ENCODE measurements at regions not wholly inside any gene's neighbourhood (a gene's known extent, or its start where the extent isn't known, plus 50 kb on each side); places are given as distances from the start of the nearest gene placed in this dataset.

GRCh38 chr2:126527836-126528490, 128.0 kb upstream of the GYPC start:
- no peak for DNase-seq

DNA sequence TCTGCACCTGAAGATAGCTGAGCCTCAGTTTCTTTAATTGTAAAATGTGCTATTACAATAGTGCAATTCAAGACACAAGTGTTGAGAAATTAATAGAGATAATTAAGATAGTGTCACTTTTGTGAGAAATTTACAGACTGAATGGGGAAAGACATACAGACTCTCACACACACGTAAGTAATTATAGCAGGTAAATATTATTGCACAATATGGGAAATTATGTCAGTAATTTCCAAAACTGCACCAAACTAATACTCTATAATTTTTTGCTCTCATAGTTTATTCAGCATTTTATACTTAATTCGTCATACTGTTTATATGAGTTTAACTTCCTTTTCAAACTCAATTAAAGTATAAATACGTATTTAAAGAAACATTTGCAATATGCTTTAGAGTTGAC, 124.9 kb upstream of the GYPC start:
- DNase-seq, result no peak

DNA sequence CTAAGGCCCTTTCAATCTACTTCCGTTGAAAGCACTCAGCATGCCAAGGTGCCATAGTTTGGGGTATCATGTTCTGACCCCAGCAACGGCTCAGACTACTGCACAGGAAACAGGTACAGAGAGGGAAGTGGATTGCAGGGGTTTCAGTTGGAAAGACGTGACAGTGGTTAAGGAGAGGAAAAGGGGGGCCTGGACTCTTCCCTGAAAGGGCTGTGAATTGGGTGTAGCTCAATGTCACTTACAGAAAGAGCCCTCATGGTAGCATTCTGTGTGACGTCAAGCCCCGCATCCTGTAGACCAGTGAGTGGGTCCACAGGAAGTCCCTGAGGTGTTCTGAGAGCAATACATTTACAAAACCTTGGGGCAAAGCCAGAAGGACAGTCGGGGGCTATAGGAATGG, 121.5 kb upstream of the GYPC start:
- DNase-seq, result no peak

DNA sequence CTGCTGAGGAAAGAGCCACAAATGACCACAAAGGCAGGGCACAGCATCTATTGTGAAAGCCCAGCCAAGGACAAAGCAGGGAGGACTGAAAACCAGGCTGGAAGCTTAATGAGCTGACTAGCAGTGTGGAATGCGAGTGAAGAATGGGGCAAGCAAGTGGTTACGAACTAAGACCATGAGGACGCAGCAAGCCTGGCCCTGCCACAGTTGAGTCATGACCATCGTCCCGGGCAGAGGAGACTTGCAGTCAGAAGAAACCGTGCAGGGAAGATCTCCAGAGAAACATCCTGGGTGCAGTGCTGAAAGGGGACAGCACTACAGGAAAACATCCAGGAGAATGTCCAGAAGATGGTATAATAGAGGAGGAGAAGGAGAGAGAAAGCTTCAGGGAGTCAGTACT, 120.5 kb upstream of the GYPC start:
- DNase-seq, result no peak

GRCh38 chr2:126536605-126537200, 119.3 kb upstream of the GYPC start:
- DNase-seq, result no peak

DNA sequence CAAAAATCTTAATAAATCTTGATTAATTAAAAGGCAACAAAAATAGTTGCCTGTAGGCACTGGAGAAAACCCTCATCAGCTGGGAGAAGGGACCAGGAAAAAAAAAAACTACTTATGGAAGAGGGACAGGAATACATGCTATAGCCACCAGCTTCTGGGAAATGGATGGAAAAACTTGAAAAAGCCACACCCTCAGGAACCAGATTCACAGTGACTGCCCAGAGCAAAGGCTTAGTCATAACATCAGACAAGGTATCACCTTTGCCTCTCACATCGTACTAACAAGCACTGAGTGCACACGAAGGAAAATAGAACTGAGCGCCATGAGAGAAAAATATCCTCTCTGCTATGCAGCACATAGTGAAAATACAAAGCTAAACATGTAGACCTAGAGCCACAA, 116.9 kb upstream of the GYPC start:
- no peak for DNase-seq

DNA sequence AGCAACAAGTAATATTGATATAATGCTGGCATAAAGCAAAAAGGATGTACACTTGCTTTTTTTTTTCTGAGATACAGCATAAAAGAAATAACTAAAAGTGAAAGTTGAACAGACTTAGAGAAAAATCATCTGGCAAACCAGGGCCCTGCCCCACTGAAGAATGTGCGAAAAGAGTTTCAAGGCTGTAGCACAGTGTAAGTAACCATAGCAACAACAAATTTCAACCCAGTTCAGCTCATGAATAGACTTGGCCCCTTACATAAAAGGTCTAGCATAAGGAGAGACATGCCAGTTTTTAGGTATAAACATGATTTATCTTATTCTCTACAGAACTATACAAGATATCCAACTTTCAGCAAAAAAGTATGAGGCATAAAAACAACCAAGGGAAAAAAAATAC, 113.7 kb upstream of the GYPC start:
- no peak for DNase-seq

- DNase-seq, result no peak
Measured at GRCh38 chr2:126543081-126543480, 112.9 kb upstream of the GYPC start.

- DNase-seq, result no peak
Measured at GRCh38 chr2:126558029-126558428, 97.9 kb upstream of the GYPC start.

- no peak for DNase-seq
Measured at GRCh38 chr2:126568734-126569133, 87.2 kb upstream of the GYPC start.

- DNase-seq, result no peak
Measured at GRCh38 chr2:126571403-126571802, 84.6 kb upstream of the GYPC start.

GRCh38 chr2:126575631-126576030, 80.3 kb upstream of the GYPC start:
- DNase-seq, result no peak

GRCh38 chr2:126579868-126580267, 76.1 kb upstream of the GYPC start:
- DNase-seq, result no peak

- DNase-seq, result no peak
Measured at GRCh38 chr2:126586317-126586716, 69.6 kb upstream of the GYPC start.

GRCh38 chr2:126599062-126599461, 56.9 kb upstream of the GYPC start:
- no peak for DNase-seq

DNA sequence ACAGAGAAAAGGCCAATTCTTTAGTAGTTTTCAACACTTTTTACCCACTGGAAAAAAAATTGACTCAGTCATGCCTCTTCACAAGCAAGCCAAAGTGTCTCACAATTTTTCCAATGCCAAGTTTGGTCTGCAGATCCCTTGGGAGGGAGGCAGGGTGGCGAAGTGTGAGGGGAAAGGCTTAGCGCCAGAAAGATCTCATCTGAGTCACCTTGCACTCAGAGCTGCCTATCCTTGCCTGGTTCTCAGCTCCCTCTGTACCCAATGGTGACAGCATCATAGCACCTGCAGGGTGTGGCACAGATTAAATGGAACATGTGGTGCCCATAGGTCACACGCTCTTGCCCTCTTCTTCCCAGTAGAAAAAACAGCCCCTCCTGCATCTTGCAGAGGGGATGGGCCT, 55.2 kb upstream of the GYPC start:
- no peak for DNase-seq

GRCh38 chr2:126602334-126602733, 53.6 kb upstream of the GYPC start:
- DNase-seq, result no peak

Measured in SHP77 treated with DMSO at 0.1 percent for 48 hours (cell line).